Testis (tissue), 2 donors: ENCODE measurements at regions not wholly inside any gene's neighbourhood (a gene's known extent, or its start where the extent isn't known, plus 50 kb on each side); places are given as distances from the start of the nearest gene placed in this dataset.

ENCODE experiments used
- POLR2A ChIP-seq: fragments of 450-650 bp; IDR thresholded peaks from one replicate; pipeline ENCODE4 v1.6.1; 2017; ENCODE audit warnings: antibody characterized with exemption, mild to moderate bottlenecking, moderate library complexity
- TF ChIP-seq, protein P1 (sequence below), 3 experiments: fragments of 450-650 bp in 2 of 3; fragments of 200-600 bp in 1 of 3; sonication (generic) in 1 of 3; IDR thresholded peaks; one replicate each; pipeline ENCODE4 v1.5.1; 2016 to 2019; ENCODE audit warnings: antibody characterized with exemption in 3 of 3, mild to moderate bottlenecking in 2 of 3, moderate library complexity in 1 of 3

DNA sequence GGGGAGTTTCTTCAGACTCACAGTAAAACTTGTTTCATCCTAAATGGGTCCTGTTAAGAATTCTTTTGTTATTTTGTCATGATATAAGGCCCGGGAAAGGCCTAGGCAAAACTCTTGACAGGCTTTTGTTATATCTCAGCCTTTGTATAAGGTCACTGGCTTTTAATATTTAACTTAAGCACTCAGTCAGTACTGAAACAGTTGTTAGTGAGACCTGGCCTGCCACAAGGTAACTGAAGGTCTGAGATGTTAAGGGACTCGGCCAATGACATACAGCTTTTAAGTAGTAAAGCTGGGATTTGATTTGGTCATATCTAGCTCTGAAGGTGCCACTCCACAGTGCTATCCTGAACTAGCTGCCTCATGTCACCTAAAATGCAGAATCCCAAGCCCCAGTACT lies 57.2 kb upstream of the STEAP4 start:
- TF ChIP-seq POLR2A, result no peak
- TF ChIP-seq, protein P1, sequence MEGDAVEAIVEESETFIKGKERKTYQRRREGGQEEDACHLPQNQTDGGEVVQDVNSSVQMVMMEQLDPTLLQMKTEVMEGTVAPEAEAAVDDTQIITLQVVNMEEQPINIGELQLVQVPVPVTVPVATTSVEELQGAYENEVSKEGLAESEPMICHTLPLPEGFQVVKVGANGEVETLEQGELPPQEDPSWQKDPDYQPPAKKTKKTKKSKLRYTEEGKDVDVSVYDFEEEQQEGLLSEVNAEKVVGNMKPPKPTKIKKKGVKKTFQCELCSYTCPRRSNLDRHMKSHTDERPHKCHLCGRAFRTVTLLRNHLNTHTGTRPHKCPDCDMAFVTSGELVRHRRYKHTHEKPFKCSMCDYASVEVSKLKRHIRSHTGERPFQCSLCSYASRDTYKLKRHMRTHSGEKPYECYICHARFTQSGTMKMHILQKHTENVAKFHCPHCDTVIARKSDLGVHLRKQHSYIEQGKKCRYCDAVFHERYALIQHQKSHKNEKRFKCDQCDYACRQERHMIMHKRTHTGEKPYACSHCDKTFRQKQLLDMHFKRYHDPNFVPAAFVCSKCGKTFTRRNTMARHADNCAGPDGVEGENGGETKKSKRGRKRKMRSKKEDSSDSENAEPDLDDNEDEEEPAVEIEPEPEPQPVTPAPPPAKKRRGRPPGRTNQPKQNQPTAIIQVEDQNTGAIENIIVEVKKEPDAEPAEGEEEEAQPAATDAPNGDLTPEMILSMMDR (IDR thresholded peaks at IDR 0.05), result no peak
